Endodermal cell (in vitro differentiated cells): ENCODE measurements at regions not wholly inside any gene's neighbourhood (a gene's known extent, or its start where the extent isn't known, plus 50 kb on each side); places are given as distances from the start of the nearest gene placed in this dataset.

Source experiments
- DNase-seq: peaks from one replicate; pipeline ENCODE4 v3.0.0-alpha.2; 2017
- H3K27ac ChIP-seq: 2 replicates; pipeline ENCODE4 v1.5.1; 2013; ENCODE audit warnings: mild to moderate bottlenecking, low read depth, low read length, moderate library complexity
- H3K27me3 ChIP-seq: 2 replicates; pipeline ENCODE4 v1.6.1; 2013; ENCODE audit warnings: mild to moderate bottlenecking, low read length, moderate library complexity; ENCODE audit not compliant: insufficient read depth, control insufficient read depth, poor library complexity, severe bottlenecking
- H3K36me3 ChIP-seq: 2 replicates; pipeline ENCODE4 v1.7.0; 2013; ENCODE audit warnings: mild to moderate bottlenecking, low read length, moderate library complexity; ENCODE audit not compliant: control insufficient read depth, insufficient read depth
- H3K4me1 ChIP-seq: one replicate; pipeline ENCODE4 v1.7.0; 2013; ENCODE audit warnings: low read length; ENCODE audit not compliant: control insufficient read depth, insufficient read depth
- H3K4me3 ChIP-seq: 2 replicates; pipeline ENCODE4 v1.5.1; 2013; ENCODE audit warnings: mild to moderate bottlenecking, low read length, moderate library complexity
- H3K9ac ChIP-seq: 2 replicates; pipeline ENCODE4 v1.6.1; 2013; ENCODE audit warnings: mild to moderate bottlenecking, low read length, moderate library complexity; ENCODE audit not compliant: poor library complexity, severe bottlenecking; ENCODE audit errors: extremely low read depth
- H3K9me3 ChIP-seq: 2 replicates; pipeline ENCODE4 v1.6.1; 2013; ENCODE audit warnings: mild to moderate bottlenecking, low read length, moderate library complexity; ENCODE audit not compliant: control insufficient read depth
- H3K27ac Mint-ChIP-seq: 2 replicates; pipeline ENCODE4 v1.8.0; 2020; ENCODE audit warnings: mixed read lengths
- H3K27me3 Mint-ChIP-seq: 2 replicates; pipeline ENCODE4 v1.8.0; 2021; ENCODE audit warnings: mild to moderate bottlenecking, mixed read lengths; ENCODE audit not compliant: insufficient read depth
- H3K36me3 Mint-ChIP-seq: 2 replicates; pipeline ENCODE4 v1.8.0; 2020; ENCODE audit warnings: low read depth, mixed read lengths
- H3K4me1 Mint-ChIP-seq: 2 replicates; pipeline ENCODE4 v1.8.0; 2020; ENCODE audit warnings: mixed read lengths
- H3K4me3 Mint-ChIP-seq: 2 replicates; pipeline ENCODE4 v1.8.0; 2020; ENCODE audit warnings: mild to moderate bottlenecking, moderate library complexity, mixed read lengths
- H3K9me3 Mint-ChIP-seq: 2 replicates; pipeline ENCODE4 v1.8.0; 2020; ENCODE audit warnings: mild to moderate bottlenecking, mixed read lengths
- WGBS, 2 experiments: methylation state at CpG; one replicate each; pipeline versions ENCODE4 v1.1.5 to v1.1.7; 2013; ENCODE audit warnings: missing lambda C conversion rate in 2 of 2, mixed read lengths in 1 of 2; ENCODE audit not compliant: insufficient coverage in 1 of 2, insufficient read length in 1 of 2; 5-methylcytosine and 5-hydroxymethylcytosine counted together
- TF ChIP-seq, protein P1 (sequence below): fragments of 200-600 bp; sonication (generic); conservative IDR thresholded peaks from 2 replicates; pipeline ENCODE4 v1.5.0; 2021; ENCODE audit warnings: antibody characterized with exemption, mild to moderate bottlenecking

DNA sequence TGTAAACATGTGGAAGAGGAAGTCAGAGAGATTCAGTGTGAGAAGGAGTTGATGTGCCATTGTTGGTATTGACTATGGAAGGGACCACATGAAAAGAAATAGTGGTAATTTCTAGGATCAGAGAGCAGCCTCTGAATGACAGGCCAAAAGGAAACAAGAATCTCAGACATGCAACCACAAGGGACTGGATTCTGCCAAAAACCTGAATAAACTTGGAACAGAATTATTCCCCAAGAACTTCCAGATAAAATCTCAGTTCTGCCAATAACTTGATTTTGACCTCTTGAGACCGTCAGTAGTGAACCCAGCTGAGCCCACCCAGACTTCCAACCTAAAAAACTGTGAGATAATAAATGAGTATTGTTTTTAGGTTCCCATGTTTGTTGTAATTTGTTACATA lies 653.6 kb upstream of the NR3C2 start:
- no peak overlapping the region for H3K4me3 Mint-ChIP-seq
- Histone ChIP-seq H3K27ac (no peak overlapping the region), H3K27me3 (no peaks in the 10 kb centered on the region), H3K9ac (no peak overlapping the region), H3K4me3 (peak overlapping the region; percentile 9), H3K36me3 (no peaks in the 10 kb centered on the region), H3K4me1 (no peaks in the 10 kb centered on the region), H3K9me3 (peaks cover 32% of the 10 kb centered on the region)
- no peaks in the 10 kb centered on the region for H3K36me3 Mint-ChIP-seq
- TF ChIP-seq, protein P1, sequence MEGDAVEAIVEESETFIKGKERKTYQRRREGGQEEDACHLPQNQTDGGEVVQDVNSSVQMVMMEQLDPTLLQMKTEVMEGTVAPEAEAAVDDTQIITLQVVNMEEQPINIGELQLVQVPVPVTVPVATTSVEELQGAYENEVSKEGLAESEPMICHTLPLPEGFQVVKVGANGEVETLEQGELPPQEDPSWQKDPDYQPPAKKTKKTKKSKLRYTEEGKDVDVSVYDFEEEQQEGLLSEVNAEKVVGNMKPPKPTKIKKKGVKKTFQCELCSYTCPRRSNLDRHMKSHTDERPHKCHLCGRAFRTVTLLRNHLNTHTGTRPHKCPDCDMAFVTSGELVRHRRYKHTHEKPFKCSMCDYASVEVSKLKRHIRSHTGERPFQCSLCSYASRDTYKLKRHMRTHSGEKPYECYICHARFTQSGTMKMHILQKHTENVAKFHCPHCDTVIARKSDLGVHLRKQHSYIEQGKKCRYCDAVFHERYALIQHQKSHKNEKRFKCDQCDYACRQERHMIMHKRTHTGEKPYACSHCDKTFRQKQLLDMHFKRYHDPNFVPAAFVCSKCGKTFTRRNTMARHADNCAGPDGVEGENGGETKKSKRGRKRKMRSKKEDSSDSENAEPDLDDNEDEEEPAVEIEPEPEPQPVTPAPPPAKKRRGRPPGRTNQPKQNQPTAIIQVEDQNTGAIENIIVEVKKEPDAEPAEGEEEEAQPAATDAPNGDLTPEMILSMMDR = no peak
- peaks cover 38% of the 10 kb centered on the region for H3K9me3 Mint-ChIP-seq
- DNase-seq = no peak
- H3K4me1 Mint-ChIP-seq = no peaks in the 10 kb centered on the region
- H3K27ac Mint-ChIP-seq = no peak overlapping the region
- WGBS, 2 experiments = 89 to 100% methylated on average over 1 of the region's 1 CpG
- H3K27me3 Mint-ChIP-seq = no peaks in the 10 kb centered on the region

DNA sequence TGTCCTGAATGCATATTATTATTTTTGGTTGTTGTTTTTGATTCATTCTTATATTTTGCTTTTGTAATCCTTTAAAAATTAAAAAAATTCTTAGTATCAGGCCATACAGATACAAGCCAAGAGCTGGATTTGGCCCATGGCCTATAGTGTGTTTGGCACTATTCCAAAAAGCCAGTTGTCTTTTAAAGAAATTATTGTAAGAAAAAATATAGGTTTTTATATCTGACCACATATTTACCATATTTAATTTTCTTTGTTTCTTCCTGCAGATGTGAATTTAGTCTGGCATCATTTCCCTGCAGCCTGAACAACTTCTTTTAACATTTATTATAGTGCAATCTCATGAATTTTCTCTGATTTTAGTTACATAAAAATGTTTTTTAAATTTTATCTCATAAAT lies 652.8 kb upstream of the NR3C2 start:
- Mint-ChIP-seq H3K4me1 (no peaks in the 10 kb centered on the region), H3K4me3 (no peak overlapping the region), H3K9me3 (peaks cover 39% of the 10 kb centered on the region), H3K27ac (no peak overlapping the region), H3K27me3 (no peaks in the 10 kb centered on the region), H3K36me3 (no peaks in the 10 kb centered on the region)
- Histone ChIP-seq H3K27me3 (no peaks in the 10 kb centered on the region), H3K9ac (no peak overlapping the region), H3K9me3 (peaks cover 32% of the 10 kb centered on the region), H3K4me1 (no peaks in the 10 kb centered on the region), H3K4me3 (no peak overlapping the region), H3K36me3 (no peaks in the 10 kb centered on the region), H3K27ac (no peak overlapping the region)
- TF ChIP-seq, protein P1 = no peak
- no peak for DNase-seq

DNA sequence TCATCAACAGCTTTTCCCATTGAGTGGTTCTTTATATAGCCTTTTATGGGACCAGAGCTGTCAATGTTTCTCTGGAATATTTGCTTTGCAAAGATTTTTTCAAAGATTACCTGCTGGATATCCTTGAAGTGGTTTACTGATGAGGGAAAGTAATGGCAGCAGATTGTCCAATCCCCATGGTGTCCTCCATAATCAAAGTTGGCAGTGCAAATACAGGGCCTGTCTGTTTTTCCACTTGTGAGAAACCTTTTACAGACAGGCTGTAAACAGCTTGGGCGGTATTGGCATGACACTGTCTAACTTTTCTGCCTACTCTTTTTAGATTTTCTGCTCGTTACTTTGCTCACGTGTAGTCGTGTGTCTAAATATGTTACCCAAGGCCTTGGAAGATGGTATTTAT lies 641.9 kb upstream of the NR3C2 start:
- Mint-ChIP-seq H3K4me3 (no peak overlapping the region), H3K4me1 (no peaks in the 10 kb centered on the region), H3K27me3 (no peaks in the 10 kb centered on the region), H3K9me3 (peaks cover 2% of the 10 kb centered on the region), H3K27ac (no peak overlapping the region), H3K36me3 (no peaks in the 10 kb centered on the region)
- Histone ChIP-seq H3K27ac (no peak overlapping the region), H3K9me3 (no peaks in the 10 kb centered on the region), H3K36me3 (no peaks in the 10 kb centered on the region), H3K4me3 (no peak overlapping the region), H3K27me3 (no peaks in the 10 kb centered on the region), H3K4me1 (no peaks in the 10 kb centered on the region), H3K9ac (no peak overlapping the region)
- no peak for DNase-seq
- TF ChIP-seq, protein P1 = no peak
- WGBS, 2 experiments = 93 to 98% methylated on average over 4 of the region's 4 CpGs
